ENCODE measurements at regions not wholly inside any gene's neighbourhood (a gene's known extent, or its start where the extent isn't known, plus 50 kb on each side); places are given as distances from the start of the nearest gene placed in this dataset.

DNA sequence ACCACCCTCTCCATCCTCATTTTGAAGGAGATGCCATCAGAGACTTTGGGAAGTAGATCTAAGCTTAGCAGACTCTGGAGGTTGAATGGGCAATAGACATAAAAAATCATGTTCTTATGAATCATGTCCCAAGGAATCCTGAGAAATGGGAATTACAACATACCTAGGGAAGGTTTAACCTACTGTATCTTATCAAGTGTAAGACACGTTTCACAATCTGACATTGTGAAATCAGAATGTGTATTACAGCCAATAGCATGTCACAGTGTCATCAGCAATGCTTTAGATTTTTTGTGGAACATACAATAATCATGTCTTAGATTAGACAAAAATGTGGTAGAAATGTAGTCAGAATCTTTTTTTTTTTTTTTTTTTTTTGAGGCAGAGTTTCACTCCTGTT lies 332.4 kb upstream of the TLE3 start:
- DNase-seq (ENCODE audit: low spot score): no peak
- Histone ChIP-seq H3K9me3 (ENCODE audit: low read depth, low read length, poor library complexity, severe bottlenecking) (no peaks in the 10 kb centered on the region), H3K27me3 (replicated peaks; ENCODE audit: insufficient read depth, low read depth, low read length, poor library complexity) (no peaks in the 10 kb centered on the region), H3K4me1 (ENCODE audit: insufficient read depth, low read length, poor library complexity, severe bottlenecking) (no peaks in the 10 kb centered on the region), H3K36me3 (ENCODE audit: insufficient read depth, low read length, poor library complexity, severe bottlenecking) (no peaks in the 10 kb centered on the region), H3K4me3 (ENCODE audit: low read depth, low read length, poor library complexity, severe bottlenecking) (no peak overlapping the region), H3K27ac (ENCODE audit: low read depth, low read length, poor library complexity, severe bottlenecking) (no peak overlapping the region)
- TF ChIP-seq, protein P1, sequence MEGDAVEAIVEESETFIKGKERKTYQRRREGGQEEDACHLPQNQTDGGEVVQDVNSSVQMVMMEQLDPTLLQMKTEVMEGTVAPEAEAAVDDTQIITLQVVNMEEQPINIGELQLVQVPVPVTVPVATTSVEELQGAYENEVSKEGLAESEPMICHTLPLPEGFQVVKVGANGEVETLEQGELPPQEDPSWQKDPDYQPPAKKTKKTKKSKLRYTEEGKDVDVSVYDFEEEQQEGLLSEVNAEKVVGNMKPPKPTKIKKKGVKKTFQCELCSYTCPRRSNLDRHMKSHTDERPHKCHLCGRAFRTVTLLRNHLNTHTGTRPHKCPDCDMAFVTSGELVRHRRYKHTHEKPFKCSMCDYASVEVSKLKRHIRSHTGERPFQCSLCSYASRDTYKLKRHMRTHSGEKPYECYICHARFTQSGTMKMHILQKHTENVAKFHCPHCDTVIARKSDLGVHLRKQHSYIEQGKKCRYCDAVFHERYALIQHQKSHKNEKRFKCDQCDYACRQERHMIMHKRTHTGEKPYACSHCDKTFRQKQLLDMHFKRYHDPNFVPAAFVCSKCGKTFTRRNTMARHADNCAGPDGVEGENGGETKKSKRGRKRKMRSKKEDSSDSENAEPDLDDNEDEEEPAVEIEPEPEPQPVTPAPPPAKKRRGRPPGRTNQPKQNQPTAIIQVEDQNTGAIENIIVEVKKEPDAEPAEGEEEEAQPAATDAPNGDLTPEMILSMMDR (conservative IDR thresholded peaks at IDR 0.05; ENCODE audit: low read depth, low read length): no peak
- TF ChIP-seq EZH2 (IDR thresholded peaks at IDR 0.05; ENCODE audit: borderline replicate concordance, low read depth, low read length, poor library complexity, severe bottlenecking): no peak
- intact Hi-C loops (cut with micrococcal nuclease; ENCODE audit: unreplicated experiment): no loop called here
- ChIA-PET POLR2A (ENCODE audit: low non-redundant PET) (no interaction called here), CTCF (no interaction called here)
- BruUV-seq (replicated peaks): no TSS peak

DNA sequence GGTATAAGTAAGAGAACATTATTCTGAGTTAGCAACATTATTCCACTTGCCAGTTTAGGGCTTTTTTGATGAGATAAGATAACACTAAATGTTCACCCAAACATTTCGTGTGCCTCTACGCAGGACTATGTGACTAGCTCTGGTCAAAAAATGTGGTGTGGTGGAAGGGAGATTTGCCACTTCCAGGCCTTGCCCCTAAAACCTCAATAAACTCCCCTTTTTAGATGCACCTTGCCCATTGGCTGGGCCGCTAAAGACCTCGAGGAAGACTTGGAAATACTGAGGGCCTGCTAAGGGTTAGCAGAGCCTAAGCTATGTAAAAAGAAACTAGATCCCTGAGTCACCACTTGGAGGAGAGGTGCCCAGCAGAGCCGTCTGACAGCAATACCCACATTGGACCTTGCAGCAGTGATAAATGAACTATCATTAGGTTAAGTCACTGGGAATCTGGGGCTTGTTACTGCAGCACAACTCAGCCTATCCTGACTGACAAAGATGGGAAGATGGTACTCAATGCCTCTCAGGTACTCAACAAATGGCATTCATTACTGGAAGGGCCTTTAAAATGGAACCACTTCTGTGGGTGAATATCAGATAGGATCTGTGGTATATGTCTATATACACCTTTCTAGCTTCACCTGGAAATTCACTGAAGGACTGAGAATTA lies 331.5 kb upstream of the TLE3 start:
- Histone ChIP-seq H3K27me3 (replicated peaks; ENCODE audit: insufficient read depth, low read depth, low read length, poor library complexity) (no peaks in the 10 kb centered on the region), H3K27ac (ENCODE audit: low read depth, low read length, poor library complexity, severe bottlenecking) (no peak overlapping the region), H3K4me1 (ENCODE audit: insufficient read depth, low read length, poor library complexity, severe bottlenecking) (no peaks in the 10 kb centered on the region), H3K9me3 (ENCODE audit: low read depth, low read length, poor library complexity, severe bottlenecking) (no peaks in the 10 kb centered on the region), H3K36me3 (ENCODE audit: insufficient read depth, low read length, poor library complexity, severe bottlenecking) (no peaks in the 10 kb centered on the region), H3K4me3 (ENCODE audit: low read depth, low read length, poor library complexity, severe bottlenecking) (no peak overlapping the region)
- TF ChIP-seq, protein P1 (conservative IDR thresholded peaks at IDR 0.05; ENCODE audit: low read depth, low read length): no peak
- ChIA-PET POLR2A (ENCODE audit: low non-redundant PET) (no interaction called here), CTCF (no interaction called here)
- no TSS peak for BruUV-seq (replicated peaks)
- intact Hi-C loops (cut with micrococcal nuclease; ENCODE audit: unreplicated experiment): no loop called here
- no peak for DNase-seq (ENCODE audit: low spot score)

DNA sequence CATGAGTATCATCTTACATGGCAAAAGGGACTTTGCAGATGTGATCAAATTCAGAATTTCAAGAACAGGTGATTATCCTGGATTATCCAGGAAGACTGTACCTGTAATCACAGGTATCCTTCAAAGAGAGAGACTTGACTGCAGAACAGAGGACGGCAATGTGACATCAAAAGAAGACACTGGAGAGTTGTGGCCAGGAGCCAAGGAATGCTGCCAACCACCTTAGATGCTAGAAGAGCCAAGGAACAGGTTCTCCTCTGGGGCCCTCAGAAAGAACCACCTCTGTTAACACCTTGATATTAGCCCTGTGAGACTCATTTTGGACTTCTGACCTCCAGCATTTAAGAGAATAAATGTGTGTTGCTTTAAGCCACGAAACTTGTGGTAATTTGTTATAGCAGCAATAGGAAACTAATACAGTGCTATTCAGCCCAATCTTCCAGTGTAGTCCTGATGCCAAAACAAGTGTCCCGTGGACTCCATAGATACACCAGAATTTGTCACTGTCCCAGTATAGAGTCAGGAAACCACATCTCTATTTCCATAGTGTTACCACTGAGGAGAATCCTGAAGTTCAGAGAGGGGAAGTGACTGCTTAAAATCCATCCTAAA lies 330.6 kb upstream of the TLE3 start:
- H3K4me3 ChIP-seq (ENCODE audit: low read depth, low read length, poor library complexity, severe bottlenecking): no peak overlapping the region
- DNase-seq (ENCODE audit: low spot score): no peak
- H3K36me3 ChIP-seq (ENCODE audit: insufficient read depth, low read length, poor library complexity, severe bottlenecking): no peaks in the 10 kb centered on the region
- no peaks in the 10 kb centered on the region for H3K27me3 ChIP-seq (replicated peaks; ENCODE audit: insufficient read depth, low read depth, low read length, poor library complexity)
- H3K27ac ChIP-seq (ENCODE audit: low read depth, low read length, poor library complexity, severe bottlenecking): no peak overlapping the region
- BruUV-seq (replicated peaks): no TSS peak
- CTCF ChIA-PET: no interaction called here
- intact Hi-C loops (cut with micrococcal nuclease; ENCODE audit: unreplicated experiment): no loop called here
- TF ChIP-seq, protein P1 (conservative IDR thresholded peaks at IDR 0.05; ENCODE audit: low read depth, low read length): no peak
- TF ChIP-seq EZH2 (IDR thresholded peaks at IDR 0.05; ENCODE audit: borderline replicate concordance, low read depth, low read length, poor library complexity, severe bottlenecking): no peak
- POLR2A ChIA-PET (ENCODE audit: low non-redundant PET): no interaction called here
- H3K9me3 ChIP-seq (ENCODE audit: low read depth, low read length, poor library complexity, severe bottlenecking): no peaks in the 10 kb centered on the region
- H3K4me1 ChIP-seq (ENCODE audit: insufficient read depth, low read length, poor library complexity, severe bottlenecking): no peaks in the 10 kb centered on the region

Measured in A673 (cell line).